HG02870 (cell line): ENCODE measurements at regions not wholly inside any gene's neighbourhood (a gene's known extent, or its start where the extent isn't known, plus 50 kb on each side); places are given as distances from the start of the nearest gene placed in this dataset.

Experiments used
- ATAC-seq: cut with Tn5 transposase; IDR thresholded peaks from one replicate; pipeline ENCODE4 v1.9.1; 2021; ENCODE audit warnings: mild to moderate bottlenecking, moderate library complexity; ENCODE audit not compliant: unreplicated experiment

- no peak for ATAC-seq
Measured at GRCh38 chr1:194990483-194990882, 1617.8 kb downstream of the KCNT2 start.

GRCh38 chr1:194975913-194976312, 1632.3 kb downstream of the KCNT2 start:
- ATAC-seq = no peak

GRCh38 chr1:194968916-194969315, 1639.3 kb downstream of the KCNT2 start:
- ATAC-seq = no peak

- ATAC-seq = no peak
Measured at GRCh38 chr1:194959795-194960194, 1648.4 kb downstream of the KCNT2 start.

- ATAC-seq = no peak
Measured at GRCh38 chr1:194952171-194952570, 1656.1 kb downstream of the KCNT2 start.

- ATAC-seq = no peak
Measured at GRCh38 chr1:194950584-194950983, 1657.7 kb downstream of the KCNT2 start.

- ATAC-seq = no peak
Measured at GRCh38 chr1:194940336-194941030, 1667.8 kb downstream of the KCNT2 start.

- ATAC-seq = no peak
Measured at GRCh38 chr1:194935864-194936263, 1672.4 kb downstream of the KCNT2 start.

GRCh38 chr1:194931166-194931565, 1677.1 kb downstream of the KCNT2 start:
- ATAC-seq = no peak

GRCh38 chr1:194930132-194930531, 1678.1 kb downstream of the KCNT2 start:
- no peak for ATAC-seq

GRCh38 chr1:194929357-194929756, 1678.9 kb downstream of the KCNT2 start:
- no peak for ATAC-seq

- no peak for ATAC-seq
Measured at GRCh38 chr1:194919146-194919545, 1689.1 kb downstream of the KCNT2 start.

GRCh38 chr1:194917769-194918168, 1690.5 kb downstream of the KCNT2 start:
- ATAC-seq = no peak

GRCh38 chr1:194908643-194909042, 1699.6 kb downstream of the KCNT2 start:
- no peak for ATAC-seq

GRCh38 chr1:194903524-194903923, 1704.7 kb downstream of the KCNT2 start:
- ATAC-seq = no peak

GRCh38 chr1:194889310-194889709, 1702.9 kb upstream of the B3GALT2 start:
- ATAC-seq = no peak

- ATAC-seq = no peak
Measured at GRCh38 chr1:194870860-194871259, 1684.4 kb upstream of the B3GALT2 start.

- no peak for ATAC-seq
Measured at GRCh38 chr1:194866153-194866552, 1679.7 kb upstream of the B3GALT2 start.

GRCh38 chr1:194865383-194865782, 1679.0 kb upstream of the B3GALT2 start:
- no peak for ATAC-seq

GRCh38 chr1:194862129-194862528, 1675.7 kb upstream of the B3GALT2 start:
- no peak for ATAC-seq

- no peak for ATAC-seq
Measured at GRCh38 chr1:194860248-194861201, 1674.1 kb upstream of the B3GALT2 start.
